NCI-H2196 (cell line): ENCODE measurements at regions not wholly inside any gene's neighbourhood (a gene's known extent, or its start where the extent isn't known, plus 50 kb on each side); places are given as distances from the start of the nearest gene placed in this dataset.

Experiments
- DNase-seq: peaks from one replicate; lab custom pipeline; 2025; ENCODE audit not compliant: unreplicated experiment; lab: John Stamatoyannopoulos, UW

GRCh38 chr6:747028-747427 lies 54.1 kb upstream of the EXOC2 start:
- no peak for DNase-seq

GRCh38 chr6:744666-745353 lies 51.9 kb upstream of the EXOC2 start:
- DNase-seq, result no peak

GRCh38 chr6:743320-744096 lies 50.6 kb upstream of the EXOC2 start:
- no peak for DNase-seq
